GM19351 (cell line): ENCODE measurements at regions not wholly inside any gene's neighbourhood (a gene's known extent, or its start where the extent isn't known, plus 50 kb on each side); places are given as distances from the start of the nearest gene placed in this dataset.

Experiments
- ATAC-seq: cut with Tn5 transposase; IDR thresholded peaks from one replicate; pipeline ENCODE4 v1.9.1; 2021; ENCODE audit warnings: mild to moderate bottlenecking, moderate library complexity; ENCODE audit not compliant: unreplicated experiment

DNA sequence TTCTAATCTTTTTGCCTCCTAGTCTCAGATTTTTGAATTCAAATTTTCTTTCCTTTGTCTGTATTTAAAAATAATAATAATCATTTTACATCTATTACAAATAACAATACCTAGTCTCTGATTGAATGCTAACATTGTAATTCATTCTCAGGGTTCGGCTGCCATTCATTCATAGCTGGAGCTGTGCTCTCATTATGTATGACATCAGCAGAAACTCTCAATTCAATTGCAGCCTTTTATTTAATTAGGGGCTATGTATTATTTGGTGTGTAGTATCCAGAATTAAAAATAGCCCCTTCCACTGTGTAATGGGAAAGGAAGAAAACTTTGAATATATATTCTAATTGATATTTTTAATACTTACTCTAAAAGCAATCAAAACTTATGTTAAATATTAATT is 270.4 kb upstream of the MDFIC2 start:
- ATAC-seq, result no peak

DNA sequence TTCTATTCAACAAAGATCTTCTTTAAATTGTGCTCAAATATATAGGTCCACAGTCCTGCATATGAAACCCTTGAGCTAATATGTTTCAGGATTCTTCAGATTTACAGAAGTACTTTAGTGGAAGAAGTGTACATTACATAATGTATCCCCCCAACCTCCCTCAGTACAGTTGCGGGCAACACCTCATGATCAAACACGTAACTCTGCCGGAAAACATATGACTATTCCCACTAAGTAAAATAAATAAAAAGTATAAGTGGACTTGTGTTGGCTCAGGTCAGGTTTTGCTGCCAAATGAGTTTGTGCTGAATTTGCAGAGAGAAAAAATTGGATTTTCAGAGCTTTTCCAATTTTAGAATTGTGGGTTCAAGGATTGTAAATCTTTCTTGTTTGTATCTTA is 267.6 kb upstream of the MDFIC2 start:
- no peak for ATAC-seq

DNA sequence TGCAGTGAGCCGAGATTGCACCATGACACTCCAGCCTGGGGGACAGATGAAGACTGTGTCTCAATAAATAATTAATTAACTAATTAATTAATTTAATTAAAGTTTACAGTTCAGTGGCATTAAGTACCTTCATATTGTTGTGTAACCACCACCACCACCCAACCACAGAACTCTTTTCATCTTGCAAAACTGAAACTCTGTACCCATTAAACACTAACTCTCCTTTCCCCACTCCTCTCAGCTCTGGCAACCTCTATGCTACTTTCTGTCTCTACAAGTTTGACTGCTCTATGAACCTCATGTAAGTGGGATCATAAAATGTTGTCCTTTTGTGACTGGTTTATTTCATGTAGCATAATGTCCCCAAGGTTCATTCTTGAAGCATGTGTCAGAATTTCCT is 259.3 kb upstream of the MDFIC2 start:
- ATAC-seq, result no peak

DNA sequence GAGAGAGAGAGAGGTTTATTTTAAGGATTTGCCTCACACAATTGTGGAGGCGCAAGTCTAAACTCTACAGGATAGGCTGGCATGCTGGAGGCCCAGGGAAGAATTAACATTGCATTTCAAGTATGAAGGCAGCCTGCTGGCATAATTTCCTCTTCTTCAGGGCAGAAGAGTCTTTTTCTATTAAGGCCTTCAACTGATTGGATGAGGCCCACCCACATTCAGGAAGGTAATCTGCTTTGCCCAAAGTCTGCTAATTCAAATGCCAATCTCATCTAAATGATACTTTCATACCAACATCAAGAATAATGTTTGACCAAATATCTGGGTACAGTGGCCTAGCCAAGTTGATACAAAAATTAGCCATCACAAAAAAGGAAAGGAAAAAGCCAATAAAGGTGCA is 258.1 kb upstream of the MDFIC2 start:
- ATAC-seq, result no peak

DNA sequence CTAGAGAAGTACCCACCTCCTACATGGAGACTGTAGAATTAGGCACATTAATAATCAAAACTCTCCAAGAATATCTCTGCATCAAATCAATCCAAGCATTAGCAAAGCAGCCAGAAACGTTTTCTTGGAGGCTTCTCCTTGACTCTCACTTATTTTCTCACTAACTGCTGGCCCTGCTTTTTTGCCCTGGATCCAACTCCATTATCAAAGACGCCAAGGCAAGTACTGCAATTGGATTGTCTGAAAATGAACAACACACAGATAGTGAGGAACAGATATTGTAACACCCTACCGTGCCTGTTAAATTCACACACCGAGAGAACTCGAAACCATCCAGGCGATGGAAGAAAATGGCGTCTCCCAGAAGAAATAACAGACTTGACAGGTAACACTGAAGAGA is 256.2 kb upstream of the MDFIC2 start:
- ATAC-seq, result no peak

DNA sequence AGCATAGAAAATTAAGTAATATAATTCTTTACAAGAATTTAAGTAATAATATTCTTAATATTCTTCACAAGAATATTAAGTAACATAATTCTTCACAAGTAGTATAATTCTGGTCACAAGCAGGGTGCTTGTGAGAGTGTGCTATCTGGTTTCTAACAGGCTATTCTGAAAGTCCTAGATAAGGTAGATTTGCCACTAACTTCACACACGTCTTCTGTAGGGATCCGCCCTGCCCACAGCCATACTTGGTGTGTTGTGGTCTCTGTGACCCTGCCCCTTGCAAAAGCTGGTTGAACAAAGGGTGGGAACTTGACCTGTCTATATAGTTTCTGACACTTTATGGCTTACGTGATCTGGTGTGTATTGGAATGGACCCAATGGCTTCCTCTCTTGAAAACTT is 253.4 kb upstream of the MDFIC2 start:
- ATAC-seq, result no peak

DNA sequence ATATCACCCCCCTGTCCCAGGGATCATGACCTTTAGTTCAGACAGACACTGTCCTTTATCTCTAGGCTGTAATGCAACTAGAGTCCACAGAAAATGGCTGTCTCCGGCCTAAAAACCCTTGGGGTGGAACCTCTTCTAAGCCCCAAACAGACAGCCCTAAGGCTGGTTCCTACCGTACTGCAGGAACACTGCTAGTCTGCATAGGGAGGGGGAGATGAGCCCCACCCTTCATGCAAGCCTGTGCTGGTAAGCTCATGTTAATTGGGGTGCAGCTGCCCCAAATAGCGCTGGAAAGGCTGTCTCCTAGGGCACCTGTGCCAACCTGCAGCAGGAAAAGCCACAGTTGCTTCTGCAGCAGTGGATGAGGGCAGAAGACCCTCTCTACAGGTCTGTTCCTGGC is 252.1 kb upstream of the MDFIC2 start:
- ATAC-seq, result no peak

DNA sequence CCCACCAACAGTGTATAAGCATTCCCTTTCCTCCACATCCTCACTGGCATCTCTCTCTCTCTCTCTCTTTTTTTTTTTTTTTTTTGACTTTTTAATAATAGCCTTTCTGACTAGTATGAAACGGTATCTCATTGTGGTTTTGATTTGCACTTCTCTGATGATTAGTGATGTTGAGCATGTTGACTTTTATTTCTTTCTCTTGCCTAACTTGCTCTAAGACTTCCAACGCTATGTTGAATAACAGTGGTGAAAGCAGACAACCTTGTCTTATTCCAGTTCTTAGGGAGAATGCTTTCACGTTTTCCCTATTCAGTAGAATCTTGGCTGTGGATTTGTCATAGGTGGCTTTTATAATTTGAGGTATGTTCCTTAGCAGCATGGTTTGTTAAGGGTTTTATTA is 249.4 kb upstream of the MDFIC2 start:
- ATAC-seq, result no peak

DNA sequence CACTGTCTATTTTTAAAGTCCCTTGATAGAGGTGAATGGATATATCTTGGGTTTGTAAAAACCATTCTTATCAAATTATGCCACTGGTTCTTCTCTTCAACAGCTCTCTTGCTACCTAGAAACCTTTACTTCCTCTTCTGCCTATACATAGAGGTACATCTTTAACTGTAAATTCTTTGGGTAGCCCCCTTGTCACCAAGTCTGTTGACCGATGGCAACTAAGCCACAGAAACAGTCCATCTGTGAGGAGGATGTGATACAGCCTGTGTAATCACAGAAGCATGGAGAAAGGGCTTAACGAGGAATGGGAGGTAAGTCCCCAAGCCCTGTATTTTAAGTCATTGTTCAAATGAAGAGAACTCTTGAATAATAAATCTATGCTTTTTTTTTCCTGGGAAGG is 246.5 kb upstream of the MDFIC2 start:
- no peak for ATAC-seq

DNA sequence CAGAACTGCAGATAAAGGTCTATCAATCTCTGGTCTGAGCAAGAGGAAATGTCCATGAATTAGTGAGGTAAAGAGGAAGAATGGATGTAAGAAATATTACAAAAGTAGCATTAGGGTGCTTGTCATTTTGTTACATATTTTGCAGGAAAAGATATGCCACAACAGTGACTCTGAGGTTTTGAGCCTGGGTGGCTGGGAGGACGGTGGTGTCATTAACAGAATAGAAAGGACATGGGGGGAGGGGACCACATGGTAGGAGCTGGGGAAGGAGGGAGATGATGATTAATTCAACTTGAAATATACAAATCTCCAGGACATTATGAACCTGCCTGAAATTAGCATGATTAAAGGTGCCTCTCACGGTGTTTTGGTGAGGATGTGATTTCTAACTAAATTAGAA is 245.5 kb upstream of the MDFIC2 start:
- no peak for ATAC-seq

DNA sequence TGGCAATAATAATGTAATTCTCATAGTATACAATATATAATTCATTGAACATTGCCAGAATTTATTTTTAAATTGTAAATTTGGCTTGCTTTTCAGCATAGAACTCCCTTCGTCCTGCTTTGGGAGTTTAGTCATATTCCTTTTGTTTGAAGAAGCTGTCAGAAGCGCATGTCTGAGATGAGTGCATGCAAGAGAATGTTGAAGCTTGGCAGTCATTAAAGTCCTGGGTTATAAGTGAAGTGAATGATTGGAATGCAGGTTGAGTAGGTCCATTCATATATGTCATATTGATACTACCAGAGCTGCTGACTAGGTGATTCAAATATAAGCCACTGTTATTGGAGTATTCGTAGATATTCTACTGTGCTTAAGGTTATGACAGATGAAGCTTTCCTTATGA is 243.6 kb upstream of the MDFIC2 start:
- ATAC-seq, result no peak

DNA sequence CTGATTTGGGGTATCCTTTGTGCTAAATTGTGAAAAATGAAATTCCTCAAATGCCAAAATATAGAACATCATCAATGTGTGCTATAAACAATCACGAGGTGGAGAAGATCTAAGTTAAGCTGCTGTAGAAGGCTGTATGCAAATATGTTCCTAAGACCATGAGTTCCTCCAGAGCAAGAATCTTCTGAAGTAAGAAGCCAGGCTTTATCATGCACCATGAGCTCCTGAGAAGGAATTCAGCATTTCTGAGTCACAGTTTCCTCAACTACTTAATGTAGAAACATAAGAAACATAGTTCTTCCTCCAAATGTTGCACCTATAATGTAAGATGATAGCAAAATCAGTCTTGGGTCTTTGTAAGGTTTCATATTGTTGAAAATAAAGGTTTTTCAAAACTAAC is 241.7 kb upstream of the MDFIC2 start:
- no peak for ATAC-seq

DNA sequence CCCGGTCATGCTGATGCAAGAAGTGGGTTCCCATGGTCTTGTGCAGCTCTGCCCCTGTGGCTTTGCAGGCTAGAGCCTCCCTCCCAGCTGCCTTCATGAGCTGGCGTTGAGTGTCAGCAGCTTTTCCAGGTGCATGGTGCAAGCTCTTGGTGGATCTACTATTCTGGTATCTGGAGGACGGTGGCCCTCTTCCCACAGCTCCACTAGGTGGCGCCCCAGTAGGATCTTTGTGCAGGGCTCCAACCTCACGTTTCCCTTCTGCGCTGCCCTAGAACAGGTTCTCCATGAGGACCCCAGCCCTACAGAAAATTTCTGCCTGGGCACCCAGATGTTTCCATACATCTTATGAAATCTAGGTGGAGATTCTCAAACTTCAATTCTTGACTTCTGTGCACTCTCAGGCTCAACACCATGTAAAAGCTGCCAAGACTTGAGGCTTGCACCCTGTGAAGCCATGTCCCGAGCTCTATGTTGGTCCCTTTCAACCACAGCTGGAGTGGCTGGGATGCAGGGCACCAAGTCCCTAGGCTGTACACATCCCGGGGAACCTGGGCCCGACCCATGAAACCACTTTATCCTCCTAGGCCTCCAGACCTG is 238.4 kb upstream of the MDFIC2 start:
- peak; percentile 97 for ATAC-seq

DNA sequence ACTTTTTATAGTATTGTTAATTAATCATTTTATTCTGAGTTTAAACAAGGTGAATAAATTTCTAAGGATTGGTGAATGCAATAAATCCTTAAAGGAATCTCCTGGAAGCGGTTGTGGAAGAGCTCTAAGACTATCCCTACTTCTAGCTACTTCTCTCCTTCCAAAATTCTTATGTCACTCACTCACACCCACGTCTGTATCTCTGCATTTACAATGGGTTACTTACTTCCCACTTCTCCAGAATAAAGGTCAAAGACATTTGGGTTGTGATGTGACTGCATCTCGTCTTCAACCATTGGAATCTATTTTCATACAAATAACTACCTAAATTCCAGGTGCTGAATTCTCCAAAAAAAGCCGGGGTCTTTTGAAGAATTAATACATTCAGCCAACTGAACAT is 234.2 kb upstream of the MDFIC2 start:
- no peak for ATAC-seq

DNA sequence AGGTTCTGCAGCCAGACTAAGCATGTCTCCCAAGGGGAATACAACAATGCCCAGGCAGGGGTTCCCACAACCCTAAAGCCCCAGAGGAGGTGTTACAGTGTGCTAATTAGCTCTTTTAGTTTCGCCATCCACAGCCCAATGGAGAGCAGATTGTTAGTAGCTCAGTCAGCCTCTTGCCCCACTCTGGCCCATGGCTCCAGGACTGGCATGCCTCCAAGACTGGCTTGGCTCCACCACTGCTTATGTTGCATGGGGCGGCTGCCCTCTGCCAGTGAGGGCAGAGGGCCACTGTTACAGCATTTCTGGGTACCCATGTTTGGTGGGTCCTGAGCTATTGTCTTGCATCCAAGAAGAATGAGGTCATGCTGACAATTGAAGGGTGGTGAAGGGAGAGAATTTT is 231.1 kb upstream of the MDFIC2 start:
- ATAC-seq, result no peak

DNA sequence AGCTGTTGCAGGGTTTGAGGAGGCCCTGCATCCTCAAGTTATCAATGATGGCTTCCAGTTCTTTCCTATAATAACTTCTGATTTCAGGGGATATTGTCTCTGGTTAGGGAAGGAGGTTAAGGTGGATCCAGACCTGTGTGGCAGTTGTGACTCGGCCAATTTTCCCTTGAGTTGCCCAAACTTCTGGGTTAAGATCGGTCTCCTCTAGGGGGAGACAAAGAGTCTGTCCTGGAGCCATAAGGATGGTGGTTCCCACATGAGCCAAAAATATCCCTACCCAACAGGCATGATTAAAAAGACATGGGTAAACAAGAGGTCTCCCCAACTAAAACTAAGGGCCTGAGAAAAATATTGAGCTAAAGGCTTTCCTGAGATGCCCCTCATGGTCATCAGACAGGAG is 227.5 kb upstream of the MDFIC2 start:
- no peak for ATAC-seq

DNA sequence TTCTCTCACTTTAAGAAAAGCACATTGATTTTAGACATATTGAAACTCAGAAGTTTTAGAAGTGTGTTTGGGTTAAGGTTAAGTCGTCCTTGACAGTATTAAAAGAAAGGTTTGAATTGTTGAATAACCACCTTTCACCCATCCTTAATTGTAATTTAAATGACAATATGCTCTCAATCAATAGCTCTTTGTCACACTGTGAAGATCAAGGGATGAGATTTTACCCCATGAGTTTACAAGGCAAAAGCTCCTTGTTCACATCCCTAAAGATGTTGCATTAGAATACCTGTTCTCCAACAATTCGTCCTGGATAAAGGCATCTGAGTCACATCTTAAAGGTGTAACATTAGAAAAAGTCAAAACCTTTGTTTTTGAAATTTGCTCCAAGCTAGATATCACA is 220.4 kb upstream of the MDFIC2 start:
- no peak for ATAC-seq

DNA sequence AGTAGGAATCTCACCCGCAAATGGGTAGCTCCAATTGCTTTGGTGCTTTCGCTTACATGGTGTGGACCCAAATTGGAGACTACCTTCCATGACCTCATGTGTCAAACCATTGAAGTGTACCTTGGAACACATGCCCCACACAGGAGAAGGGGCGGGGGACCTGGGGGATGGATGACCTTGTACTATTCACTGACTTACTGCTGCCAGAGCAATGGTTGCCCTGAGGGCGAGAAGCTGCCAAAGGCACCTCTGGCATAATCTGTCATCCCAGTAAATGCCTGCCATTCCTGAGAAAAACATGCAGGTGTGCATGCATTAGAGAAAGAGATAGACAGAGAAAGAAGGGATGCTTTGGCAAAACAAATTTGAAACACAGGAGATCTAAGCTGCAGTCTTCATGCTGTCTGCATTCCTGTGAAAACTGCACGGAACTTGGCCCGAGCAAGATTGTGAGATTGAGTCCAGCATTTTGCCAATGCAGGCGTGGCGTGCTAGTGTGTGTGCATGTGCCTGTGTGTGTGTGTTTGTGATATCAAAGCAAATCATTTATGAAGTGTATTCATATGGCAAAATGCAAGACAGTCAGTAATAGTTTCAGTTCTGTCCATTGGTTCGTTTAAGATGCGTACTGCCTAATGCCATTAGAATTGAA is 219.5 kb upstream of the MDFIC2 start:
- no peak for ATAC-seq

DNA sequence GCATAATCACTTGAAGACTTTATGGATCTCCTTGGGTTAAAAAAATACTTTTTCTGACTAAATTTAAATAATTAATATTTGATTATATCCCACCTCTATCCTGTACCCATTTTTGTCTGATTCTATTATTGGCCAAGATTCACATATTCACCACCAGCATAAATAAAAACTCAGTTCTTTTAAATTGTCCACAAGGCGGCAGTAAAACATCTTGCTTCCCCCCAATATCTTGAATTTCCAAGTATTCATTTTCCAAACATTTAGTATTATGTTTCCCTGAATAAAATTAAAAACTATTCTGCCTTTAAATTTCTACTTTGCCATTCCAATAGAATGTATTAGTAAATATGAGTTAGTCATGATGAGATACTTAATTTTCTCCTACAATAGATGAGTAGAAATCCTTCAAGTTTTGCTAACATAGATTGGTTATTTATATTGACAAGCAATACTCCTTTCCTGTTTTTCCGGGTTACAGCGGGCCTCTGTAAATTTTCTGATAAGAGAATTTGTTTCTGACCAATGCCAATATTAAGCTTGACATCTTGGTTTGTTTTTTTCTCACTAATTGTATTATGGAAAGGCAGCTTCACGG is 218.7 kb upstream of the MDFIC2 start:
- ATAC-seq, result no peak

DNA sequence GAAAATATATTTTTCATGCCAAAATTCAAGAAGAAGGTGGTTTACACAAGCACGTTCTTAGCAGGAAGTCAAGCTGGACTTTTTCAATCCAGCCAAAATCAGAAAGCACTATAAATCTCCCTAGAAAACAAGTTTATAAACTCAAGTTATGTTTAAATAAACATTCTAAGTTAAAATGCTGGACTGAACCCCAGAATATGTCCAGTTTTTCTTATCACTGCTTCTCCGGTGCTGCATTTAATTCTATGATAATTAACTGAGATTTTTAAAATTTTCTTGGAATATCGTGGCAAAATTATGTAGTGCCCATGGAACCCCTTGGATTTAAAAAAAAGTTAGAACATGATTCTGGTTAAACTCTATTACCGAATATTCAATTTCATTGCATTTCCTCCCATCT is 218.2 kb upstream of the MDFIC2 start:
- no peak for ATAC-seq

DNA sequence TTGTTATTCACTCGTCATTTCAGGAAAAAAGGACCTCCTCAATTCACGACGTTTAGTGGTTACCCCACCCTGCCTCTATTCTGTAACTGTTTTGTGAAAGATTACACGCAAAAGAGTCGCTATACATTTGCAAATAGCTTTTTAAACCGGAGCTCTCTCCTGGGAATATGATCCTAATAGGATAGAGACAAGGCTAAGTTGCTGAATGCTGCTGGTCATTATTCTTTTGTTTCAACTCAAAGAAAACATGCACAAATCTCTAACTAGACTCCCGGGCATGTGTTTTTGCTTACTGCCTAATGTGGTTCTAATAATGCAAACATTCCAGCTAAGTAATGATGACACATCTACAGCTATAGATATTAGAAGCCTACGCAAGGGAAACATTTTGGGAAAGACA is 214.6 kb upstream of the MDFIC2 start:
- no peak for ATAC-seq

DNA sequence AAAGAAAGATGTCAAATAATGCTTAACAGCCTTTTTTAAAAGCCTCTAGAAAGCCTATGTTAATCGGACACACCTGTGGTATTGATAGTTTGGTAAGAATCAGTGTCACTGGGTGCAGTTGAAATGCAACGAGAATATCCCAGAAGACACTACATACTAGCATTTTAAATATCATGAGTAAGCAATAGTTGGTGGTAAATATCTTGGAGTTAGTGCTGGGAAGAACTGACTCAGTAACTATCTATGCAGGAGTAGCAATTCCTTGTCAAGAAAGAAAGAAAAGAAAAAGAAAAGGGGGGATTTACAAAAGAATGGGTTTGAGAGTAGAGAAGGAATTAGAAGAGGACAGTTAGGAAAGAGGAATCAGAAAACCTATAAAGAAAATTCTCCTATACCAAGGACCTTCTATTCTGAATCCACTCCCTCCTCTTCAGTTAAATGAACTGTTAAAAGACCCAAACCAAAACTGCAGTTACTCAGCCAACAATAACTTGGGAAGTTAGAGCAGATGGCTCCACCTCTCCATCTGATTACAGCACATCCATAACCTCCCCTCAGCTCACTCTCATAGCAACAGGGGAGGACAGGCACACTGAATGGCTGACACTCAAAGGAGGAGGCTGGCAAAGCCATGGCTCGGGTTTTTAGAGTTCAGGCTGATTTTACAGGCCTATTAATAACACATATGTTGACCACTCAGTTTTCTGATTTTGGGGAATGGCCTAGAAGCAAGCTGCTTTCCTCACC is 207.6 kb upstream of the MDFIC2 start:
- no peak for ATAC-seq
